ENCODE measurements at regions not wholly inside any gene's neighbourhood (a gene's known extent, or its start where the extent isn't known, plus 50 kb on each side); places are given as distances from the start of the nearest gene placed in this dataset.

DNA sequence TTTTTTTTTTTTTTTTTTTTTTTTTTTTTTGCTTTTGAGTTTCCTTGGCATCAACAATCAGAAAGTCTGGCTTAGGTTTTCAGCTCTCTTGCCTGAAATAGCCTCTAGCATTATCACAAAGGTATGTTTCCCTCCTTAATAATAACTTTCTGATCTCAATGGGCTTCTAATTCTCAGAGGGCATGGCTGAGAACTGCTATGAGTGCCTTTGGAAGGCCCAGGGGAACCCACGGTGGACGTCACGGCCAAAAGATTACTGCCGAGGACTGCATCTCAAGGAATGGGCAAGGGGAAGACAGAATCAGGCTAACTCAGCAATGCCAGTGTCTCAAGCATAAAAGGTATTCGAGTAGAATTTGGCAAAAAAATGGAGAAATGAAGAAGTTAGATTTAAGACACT lies 73.2 kb upstream of the SLC14A2 start:
- Mint-ChIP-seq H3K36me3 (ENCODE audit: low read depth) (no peaks in the 10 kb centered on the region), H3K4me1 (ENCODE audit: low read depth) (no peaks in the 10 kb centered on the region), H3K4me3 (no peak overlapping the region), H3K27me3 (peaks cover 13% of the 10 kb centered on the region), H3K27ac (no peak overlapping the region), H3K9me3 (peaks cover 3% of the 10 kb centered on the region)
- no peak for ATAC-seq (ENCODE audit: poor library complexity)
- H3K4me1 ChIP-seq (ENCODE audit: insufficient read depth, low read length), result no peaks in the 10 kb centered on the region
- peaks cover 0 to 10% of the 10 kb centered on the region in 2 experiments for H3K9me3 ChIP-seq (ENCODE audit: control insufficient read depth in 1 of 2, insufficient read depth in 1 of 2, low read length in 2 of 2)
- CTCF ChIA-PET, result no interaction called here
- no peak for DNase-seq
- intact Hi-C loops (cut with DNase I, micrococcal nuclease), result no loop called here
- H3K27ac ChIP-seq (ENCODE audit: low read depth in 1 of 2, low read length in 2 of 2), result no peak overlapping the region
- TF ChIP-seq, protein P1, sequence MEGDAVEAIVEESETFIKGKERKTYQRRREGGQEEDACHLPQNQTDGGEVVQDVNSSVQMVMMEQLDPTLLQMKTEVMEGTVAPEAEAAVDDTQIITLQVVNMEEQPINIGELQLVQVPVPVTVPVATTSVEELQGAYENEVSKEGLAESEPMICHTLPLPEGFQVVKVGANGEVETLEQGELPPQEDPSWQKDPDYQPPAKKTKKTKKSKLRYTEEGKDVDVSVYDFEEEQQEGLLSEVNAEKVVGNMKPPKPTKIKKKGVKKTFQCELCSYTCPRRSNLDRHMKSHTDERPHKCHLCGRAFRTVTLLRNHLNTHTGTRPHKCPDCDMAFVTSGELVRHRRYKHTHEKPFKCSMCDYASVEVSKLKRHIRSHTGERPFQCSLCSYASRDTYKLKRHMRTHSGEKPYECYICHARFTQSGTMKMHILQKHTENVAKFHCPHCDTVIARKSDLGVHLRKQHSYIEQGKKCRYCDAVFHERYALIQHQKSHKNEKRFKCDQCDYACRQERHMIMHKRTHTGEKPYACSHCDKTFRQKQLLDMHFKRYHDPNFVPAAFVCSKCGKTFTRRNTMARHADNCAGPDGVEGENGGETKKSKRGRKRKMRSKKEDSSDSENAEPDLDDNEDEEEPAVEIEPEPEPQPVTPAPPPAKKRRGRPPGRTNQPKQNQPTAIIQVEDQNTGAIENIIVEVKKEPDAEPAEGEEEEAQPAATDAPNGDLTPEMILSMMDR (IDR thresholded peaks at IDR 0.05), result no peak
- H3K4me3 ChIP-seq (ENCODE audit: low read length), result no peak overlapping the region
- no peaks in the 10 kb centered on the region for H3K27me3 ChIP-seq (ENCODE audit: control insufficient read depth in 1 of 2, insufficient read depth in 2 of 2, low read length in 2 of 2)
- POLR2A ChIA-PET, result no interaction called here
- H3K36me3 ChIP-seq (ENCODE audit: insufficient read depth, low read length), result no peaks in the 10 kb centered on the region

- no peaks in the 10 kb centered on the region for H3K4me1 ChIP-seq (ENCODE audit: insufficient read depth, low read length)
- H3K27me3 ChIP-seq (ENCODE audit: control insufficient read depth in 1 of 2, insufficient read depth in 2 of 2, low read length in 2 of 2), result peaks cover 0 to 3% of the 10 kb centered on the region in 2 experiments
- ATAC-seq (ENCODE audit: poor library complexity) (no peak), DNase-seq (no peak)
- Mint-ChIP-seq H3K9me3 (no peaks in the 10 kb centered on the region), H3K36me3 (ENCODE audit: low read depth) (no peaks in the 10 kb centered on the region), H3K4me3 (no peak overlapping the region), H3K27me3 (peaks cover 27% of the 10 kb centered on the region), H3K27ac (no peak overlapping the region), H3K4me1 (ENCODE audit: low read depth) (no peaks in the 10 kb centered on the region)
- no peak overlapping the region for H3K4me3 ChIP-seq (ENCODE audit: low read length)
- H3K27ac ChIP-seq (ENCODE audit: low read depth in 1 of 2, low read length in 2 of 2), result no peak overlapping the region
- ChIA-PET CTCF (no interaction called here), POLR2A (no interaction called here)
- intact Hi-C loops (cut with DNase I, micrococcal nuclease), result no loop called here
- H3K9me3 ChIP-seq (ENCODE audit: control insufficient read depth in 1 of 2, insufficient read depth in 1 of 2, low read length in 2 of 2), result no peaks in the 10 kb centered on the region
- TF ChIP-seq, protein P1 (IDR thresholded peaks at IDR 0.05), result no peak
- H3K36me3 ChIP-seq (ENCODE audit: insufficient read depth, low read length), result no peaks in the 10 kb centered on the region
Measured at GRCh38 chr18:45547910-45548309, 67.4 kb upstream of the SLC14A2 start.

DNA sequence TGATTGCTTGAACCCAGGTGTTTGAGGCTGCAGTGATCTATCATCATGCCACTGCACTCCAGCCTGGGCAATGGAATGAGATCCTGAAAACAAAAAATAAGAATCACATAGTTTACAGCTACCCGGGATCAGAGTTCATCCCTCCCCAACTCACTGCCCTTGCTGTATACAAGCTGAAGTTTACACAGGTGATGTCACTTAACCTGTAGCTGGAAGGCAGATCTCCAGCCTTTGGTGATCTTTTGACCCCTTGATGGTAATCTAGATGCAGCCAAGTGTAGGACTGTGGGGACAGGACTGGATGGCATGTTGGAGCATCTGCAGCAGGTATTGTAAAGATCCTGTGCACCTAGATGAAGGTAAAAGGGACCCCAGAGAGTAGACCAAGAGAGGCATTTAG lies 66.7 kb upstream of the SLC14A2 start:
- Histone ChIP-seq H3K36me3 (ENCODE audit: insufficient read depth, low read length) (no peaks in the 10 kb centered on the region), H3K27me3 (ENCODE audit: control insufficient read depth in 1 of 2, insufficient read depth in 2 of 2, low read length in 2 of 2) (peaks cover 0 to 3% of the 10 kb centered on the region in 2 experiments), H3K4me3 (ENCODE audit: low read length) (no peak overlapping the region), H3K27ac (ENCODE audit: low read depth in 1 of 2, low read length in 2 of 2) (no peak overlapping the region), H3K9me3 (ENCODE audit: control insufficient read depth in 1 of 2, insufficient read depth in 1 of 2, low read length in 2 of 2) (no peaks in the 10 kb centered on the region), H3K4me1 (ENCODE audit: insufficient read depth, low read length) (no peaks in the 10 kb centered on the region)
- CTCF ChIA-PET, result no interaction called here
- H3K4me3 Mint-ChIP-seq, result no peak overlapping the region
- intact Hi-C loops (cut with DNase I, micrococcal nuclease), result no loop called here
- TF ChIP-seq, protein P1 (IDR thresholded peaks at IDR 0.05), result no peak
- H3K4me1 Mint-ChIP-seq (ENCODE audit: low read depth), result no peaks in the 10 kb centered on the region
- H3K36me3 Mint-ChIP-seq (ENCODE audit: low read depth), result no peaks in the 10 kb centered on the region
- peaks cover 27% of the 10 kb centered on the region for H3K27me3 Mint-ChIP-seq
- POLR2A ChIA-PET, result no interaction called here
- no peak for DNase-seq
- ATAC-seq (ENCODE audit: poor library complexity), result no peak
- no peak overlapping the region for H3K27ac Mint-ChIP-seq
- no peaks in the 10 kb centered on the region for H3K9me3 Mint-ChIP-seq
